ENCODE measurements at regions not wholly inside any gene's neighbourhood (a gene's known extent, or its start where the extent isn't known, plus 50 kb on each side); places are given as distances from the start of the nearest gene placed in this dataset.

- Histone ChIP-seq H3K27ac (ENCODE audit: low read depth in 1 of 2, low read length in 1 of 2) (no peak overlapping the region), H3K36me3 (ENCODE audit: control insufficient read depth in 4 of 4, insufficient read depth in 4 of 4, low read length in 4 of 4) (no peaks in the 10 kb centered on the region), H3K27me3 (ENCODE audit: control insufficient read depth in 3 of 3, insufficient read depth in 3 of 3, low read length in 2 of 3) (no peaks in the 10 kb centered on the region), H3K4me3 (no peak overlapping the region), H3K9ac (ENCODE audit: insufficient read depth in 1 of 2, low read length in 2 of 2) (no peak overlapping the region), H3K9me3 (ENCODE audit: control insufficient read depth in 4 of 4, insufficient read depth in 3 of 4, low read length in 3 of 4) (no peaks in the 10 kb centered on the region), H3K4me1 (ENCODE audit: control insufficient read depth in 5 of 5, insufficient read depth in 5 of 5, low read length in 5 of 5) (no peaks in the 10 kb centered on the region)
- DNase-seq = no peak
- TF ChIP-seq CTCF (IDR thresholded peaks at IDR 0.05; ENCODE audit: control extremely low read depth, extremely low read depth) = no peak
- ATAC-seq (ENCODE audit: insufficient read depth, low FRiP score) = no peak
These were observed 135.9 kb downstream of the PAH start for GRCh38 chr12:102781117-102781516.

- Histone ChIP-seq H3K4me3 (no peak overlapping the region), H3K9ac (ENCODE audit: insufficient read depth in 1 of 2, low read length in 2 of 2) (no peak overlapping the region), H3K9me3 (ENCODE audit: control insufficient read depth in 4 of 4, insufficient read depth in 3 of 4, low read length in 3 of 4) (no peaks in the 10 kb centered on the region), H3K27ac (ENCODE audit: low read depth in 1 of 2, low read length in 1 of 2) (no peak overlapping the region), H3K36me3 (ENCODE audit: control insufficient read depth in 4 of 4, insufficient read depth in 4 of 4, low read length in 4 of 4) (no peaks in the 10 kb centered on the region), H3K4me1 (ENCODE audit: control insufficient read depth in 5 of 5, insufficient read depth in 5 of 5, low read length in 5 of 5) (no peaks in the 10 kb centered on the region), H3K27me3 (ENCODE audit: control insufficient read depth in 3 of 3, insufficient read depth in 3 of 3, low read length in 2 of 3) (no peaks in the 10 kb centered on the region)
- 51 to 76% methylated on average over 2 of the region's 2 CpGs for WGBS, 2 donors
- ATAC-seq (ENCODE audit: insufficient read depth, low FRiP score) (no peak), DNase-seq (no peak)
- TF ChIP-seq CTCF (IDR thresholded peaks at IDR 0.05; ENCODE audit: control extremely low read depth, extremely low read depth) = no peak
These were observed 141.0 kb downstream of the PAH start for GRCh38 chr12:102776041-102776440.

GRCh38 chr12:102769323-102769916, 147.6 kb downstream of the PAH start:
- Histone ChIP-seq H3K9ac (ENCODE audit: insufficient read depth in 1 of 2, low read length in 2 of 2) (no peak overlapping the region), H3K27me3 (ENCODE audit: control insufficient read depth in 3 of 3, insufficient read depth in 3 of 3, low read length in 2 of 3) (no peaks in the 10 kb centered on the region), H3K4me1 (ENCODE audit: control insufficient read depth in 5 of 5, insufficient read depth in 5 of 5, low read length in 5 of 5) (peaks cover 0 to 14% (median 0%) of the 10 kb centered on the region in 5 donors), H3K36me3 (ENCODE audit: control insufficient read depth in 4 of 4, insufficient read depth in 4 of 4, low read length in 4 of 4) (no peaks in the 10 kb centered on the region), H3K9me3 (ENCODE audit: control insufficient read depth in 4 of 4, insufficient read depth in 3 of 4, low read length in 3 of 4) (no peaks in the 10 kb centered on the region), H3K27ac (ENCODE audit: low read depth in 1 of 2, low read length in 1 of 2) (no peak overlapping the region), H3K4me3 (no peak overlapping the region)
- 11 to 14% methylated on average over 6 of the region's 6 CpGs for WGBS, 2 donors
- ATAC-seq (ENCODE audit: insufficient read depth, low FRiP score) = no peak
- DNase-seq = peak; percentile 68 to 82 (median 80)
- TF ChIP-seq CTCF (IDR thresholded peaks at IDR 0.05; ENCODE audit: control extremely low read depth, extremely low read depth) = peak; percentile 13

GRCh38 chr12:102766961-102767360, 150.1 kb downstream of the PAH start:
- H3K9me3 ChIP-seq (ENCODE audit: control insufficient read depth in 4 of 4, insufficient read depth in 3 of 4, low read length in 3 of 4) = no peaks in the 10 kb centered on the region
- H3K9ac ChIP-seq (ENCODE audit: insufficient read depth in 1 of 2, low read length in 2 of 2) = no peak overlapping the region
- H3K4me1 ChIP-seq (ENCODE audit: control insufficient read depth in 5 of 5, insufficient read depth in 5 of 5, low read length in 5 of 5) = peaks cover 0 to 29% (median 0%) of the 10 kb centered on the region in 5 donors
- H3K4me3 ChIP-seq = no peak overlapping the region
- ATAC-seq (ENCODE audit: insufficient read depth, low FRiP score) (no peak), DNase-seq (no peak)
- no peaks in the 10 kb centered on the region for H3K36me3 ChIP-seq (ENCODE audit: control insufficient read depth in 4 of 4, insufficient read depth in 4 of 4, low read length in 4 of 4)
- 79 to 92% methylated on average over 3 of the region's 3 CpGs for WGBS, 2 donors
- H3K27ac ChIP-seq (ENCODE audit: low read depth in 1 of 2, low read length in 1 of 2) = no peak overlapping the region
- no peak for TF ChIP-seq CTCF (IDR thresholded peaks at IDR 0.05; ENCODE audit: control extremely low read depth, extremely low read depth)
- no peaks in the 10 kb centered on the region for H3K27me3 ChIP-seq (ENCODE audit: control insufficient read depth in 3 of 3, insufficient read depth in 3 of 3, low read length in 2 of 3)
